Heart left ventricle (tissue), 16 donors: ENCODE measurements at regions not wholly inside any gene's neighbourhood (a gene's known extent, or its start where the extent isn't known, plus 50 kb on each side); places are given as distances from the start of the nearest gene placed in this dataset.
"Not testable (repeated sequence)": the region's sequence is repeated elsewhere in the genome, so short reads cannot be mapped to it uniquely, and the experiment has no call there.

Experiments
- ATAC-seq, 4 donors: fragments of 200-7000 bp; cut with Tn5 transposase; one replicate each; pipeline ENCODE4 v1.9.1; 2020 to 2022; ENCODE audit warnings: moderate library complexity in 4 of 4, mild to moderate bottlenecking in 3 of 4, moderate number of reproducible peaks in 1 of 4
- DNase-seq, 5 donors: peaks; one replicate each; pipeline ENCODE4 v3.0.0-alpha.2; 2020
- H3K27ac ChIP-seq, 12 donors: fragments of 200-600 bp; sonication (generic) in 4 of 12; one replicate each; pipeline versions ENCODE4 v1.5.0 to v1.8.0; 2016 to 2022; ENCODE audit warnings: mild to moderate bottlenecking in 2 of 12
- H3K27me3 ChIP-seq, 9 donors: fragments of 200-600 bp; sonication (generic) in 2 of 9; one replicate each; pipeline versions ENCODE4 v1.5.1 to v1.8.0; 2016 to 2022; ENCODE audit warnings: mild to moderate bottlenecking in 3 of 9
- H3K36me3 ChIP-seq, 9 donors: fragments of 200-600 bp; sonication (generic) in 2 of 9; one replicate each; pipeline versions ENCODE4 v1.5.0 to v1.8.0; 2018 to 2022; ENCODE audit warnings: mild to moderate bottlenecking in 2 of 9
- H3K4me1 ChIP-seq, 12 donors: fragments of 200-600 bp; sonication (generic) in 4 of 12; one replicate each; pipeline versions ENCODE4 v1.5.0 to v1.8.0; 2016 to 2022; ENCODE audit warnings: mild to moderate bottlenecking in 3 of 12
- H3K4me3 ChIP-seq, 12 donors: fragments of 200-600 bp; sonication (generic) in 4 of 12; one replicate each; pipeline versions ENCODE4 v1.5.0 to v1.8.0; 2017 to 2022; ENCODE audit warnings: mild to moderate bottlenecking in 9 of 12, moderate library complexity in 4 of 12
- H3K9me3 ChIP-seq, 12 donors: fragments of 200-600 bp; sonication (generic) in 4 of 12; one replicate each; pipeline versions ENCODE4 v1.5.0 to v1.8.0; 2016 to 2022; ENCODE audit warnings: mild to moderate bottlenecking in 1 of 12
- WGBS, 4 donors: extraction: QIAGEN DNeasy Blood & Tissue Kit in 2 of 4; methylation state at CpG; one replicate each; pipeline versions ENCODE4 v1.1.5 to v1.1.7; 2013 to 2018; 5-methylcytosine and 5-hydroxymethylcytosine counted together
- intact Hi-C, 10 donors: fragments of 100-400 bp; cut with DNase I; formaldehyde crosslinking; loops; one replicate each; pipeline versions ENCODE4 v1.11.1 to v1.14.2; 2022
- TF ChIP-seq, protein P1 (sequence below), 12 donors: fragments of 200-600 bp; sonication (generic) in 4 of 12; IDR thresholded peaks; one replicate each; pipeline versions ENCODE4 v1.5.0 to v1.8.0; 2018 to 2022; ENCODE audit warnings: antibody characterized with exemption in 12 of 12, mild to moderate bottlenecking in 5 of 12
- donor health status: ischemic (EF 13 %, LVEDD 7.1; RV severe dilation, severe dysfunction).
- donor health status: healthy with polysubstance abuse.
- donor health status: DM: no; HTN: yes; CAD: no.
- donor health status: DM: no; HTN: no; CAD: no.
- donor health status: ischemic (EF 25% LVEDD 6.9; RV normal size, moderate dysfunction).
- donor health status: ischemic (EF 25% LVEDD 5.7; RV mildly dilated, moderate dysfunction).
- donor health status: healthy.
- donor health status: DM: yes; HTN: yes; CAD: no.
- donor health status: ischemic (EF 35%, LVEDD 5.7; RV mildly dilated, moderate dysfunction).
- donor health status: nonischemic (EF 11% LVEDD 7.7; RV severe dilation, severe dysfunction).
- donor health status: DM: yes; HTN: yes; CAD: no.
- donor health status: PGD.
- donor health status: ischemic (EF 29% LVEDD 5.4; RV normal size, mild dysfunction).
- donor health status: nonischemic (EF 23%, LVEDD 6.1; RV moderate dilation, normal function).

DNA sequence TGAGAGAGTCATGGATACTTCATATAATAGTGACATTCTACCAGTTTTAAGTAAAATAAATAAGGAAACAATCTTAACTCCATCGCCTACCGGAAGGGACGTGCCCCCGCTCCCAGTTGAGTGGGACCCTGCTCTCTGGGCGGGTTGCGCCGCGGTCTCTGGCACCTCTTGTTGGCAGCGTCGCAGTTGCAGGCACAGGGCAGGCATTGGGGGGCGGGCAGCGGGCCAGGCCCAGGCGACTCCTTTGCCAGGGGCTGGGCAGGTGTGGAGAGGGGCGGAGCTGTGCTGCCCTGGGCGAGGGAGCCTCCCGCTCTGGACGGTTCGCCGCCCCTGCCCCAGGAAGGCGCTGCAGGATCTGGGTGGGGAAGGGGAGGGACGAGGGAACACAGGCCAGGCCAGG lies 1500.6 kb downstream of the FOXD4L5 start:
- H3K27ac ChIP-seq, H3K4me1 ChIP-seq, intact Hi-C loops, H3K27me3 ChIP-seq, H3K4me3 ChIP-seq, H3K36me3 ChIP-seq, ATAC-seq: not testable (repeated sequence)
- WGBS, 4 donors = 56 to 69% (median 63%) methylated on average over 18 to 21 of the region's 21 CpGs
- H3K9me3 ChIP-seq = peaks cover 0 to 11% (median 0%) of the 10 kb centered on the region in 12 donors
- DNase-seq = peak in 1 of 5 donors; percentile 58

DNA sequence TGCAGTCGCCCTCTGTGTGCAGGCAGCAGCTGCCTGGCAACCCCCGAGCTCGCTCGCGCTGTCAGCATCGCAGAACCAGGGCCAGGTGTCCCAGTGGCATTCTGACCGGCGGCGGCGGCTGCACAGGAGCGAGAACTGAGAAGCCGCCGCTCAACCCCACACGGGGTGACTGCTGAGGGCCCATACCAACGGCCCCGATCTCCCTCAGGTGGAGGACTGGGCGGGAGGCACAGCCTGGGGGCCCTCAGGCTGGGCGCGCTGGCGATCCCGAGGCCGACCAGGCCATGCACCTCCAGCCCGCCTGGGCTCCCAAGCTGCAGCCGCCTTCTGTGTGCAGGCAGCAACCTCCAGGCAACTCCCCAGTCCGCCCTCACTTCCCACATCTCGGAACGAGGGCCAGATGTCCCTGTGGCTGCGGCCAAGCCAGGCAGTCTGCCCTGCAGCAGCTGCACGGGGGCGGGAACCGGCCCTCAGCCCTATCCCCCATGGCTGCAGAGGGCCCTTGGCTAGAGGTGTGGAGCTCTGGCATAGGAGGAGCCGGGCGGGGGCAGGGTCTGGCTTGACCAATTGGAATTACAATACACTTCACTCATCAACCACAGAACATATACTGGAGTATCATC lies 1503.1 kb downstream of the FOXD4L5 start:
- peak in 1 of 4 donors; percentile 22 for ATAC-seq
- H3K9me3 ChIP-seq, H3K27ac ChIP-seq, DNase-seq, H3K36me3 ChIP-seq, H3K27me3 ChIP-seq, H3K4me1 ChIP-seq, intact Hi-C loops: not testable (repeated sequence)
- peak overlapping the region in 1 of 12 donors; percentile 37 for H3K4me3 ChIP-seq
- WGBS, 4 donors = 0 to 47% (median 42%) methylated on average over 1 to 30 of the region's 33 CpGs; no CpG with 5 or more reads in 1 of the 4 donors

DNA sequence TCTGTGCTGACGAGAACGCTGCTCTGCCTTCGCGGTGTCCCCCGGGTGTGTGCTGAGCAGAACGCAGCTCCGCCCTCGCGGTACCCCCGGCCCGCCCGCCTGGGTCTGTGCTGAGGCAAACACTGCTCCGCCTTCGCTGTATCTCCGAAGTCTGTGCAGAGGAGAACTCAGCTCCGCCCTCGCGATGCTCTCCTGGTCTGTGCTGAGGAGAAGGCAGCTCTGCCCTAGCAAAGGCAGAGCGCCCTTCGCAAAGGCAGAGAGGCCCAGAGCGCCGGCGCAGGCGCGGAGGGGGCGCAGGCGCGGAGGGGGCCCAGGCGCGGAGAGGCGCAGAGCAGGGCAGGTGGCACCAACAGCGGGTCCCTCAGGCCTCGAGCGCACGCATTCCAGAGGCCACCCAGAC lies 1503.6 kb downstream of the FOXD4L5 start:
- H3K27ac ChIP-seq, H3K27me3 ChIP-seq, intact Hi-C loops, H3K9me3 ChIP-seq, H3K4me1 ChIP-seq, H3K36me3 ChIP-seq: not testable (repeated sequence)
- DNase-seq (peak in 1 of 5 donors; percentile 32), ATAC-seq (peak in 2 of 4 donors; percentile 74 to 85)
- H3K4me3 ChIP-seq = peak overlapping the region in 1 of 12 donors; percentile 37
- WGBS, 4 donors = 39 to 49% (median 43%) methylated on average over 18 to 35 of the region's 35 CpGs

DNA sequence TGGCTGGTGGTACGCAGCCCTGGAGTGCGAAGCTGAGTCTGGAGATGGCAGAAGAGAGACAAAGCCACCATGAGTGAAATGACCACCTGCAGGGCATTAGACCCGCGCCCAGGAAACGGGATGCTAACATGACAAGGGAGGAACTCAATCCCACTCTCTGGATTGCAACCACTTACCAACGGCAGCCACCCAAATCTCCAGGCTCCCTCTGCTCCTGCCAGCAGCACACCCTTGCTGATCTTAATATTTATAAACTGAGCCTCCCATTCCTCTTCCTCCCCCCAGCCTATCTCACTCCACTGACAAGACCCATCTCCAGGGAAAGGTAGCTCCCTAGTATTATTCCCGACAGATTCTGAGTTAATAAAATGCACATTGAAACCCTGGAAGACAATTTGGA lies 1508.8 kb downstream of the FOXD4L5 start:
- H3K4me3 ChIP-seq, DNase-seq, H3K4me1 ChIP-seq, H3K27ac ChIP-seq, H3K36me3 ChIP-seq, H3K27me3 ChIP-seq, H3K9me3 ChIP-seq, intact Hi-C loops: not testable (repeated sequence)
- WGBS, 4 donors = 72 to 83% (median 76%) methylated on average over 3 to 5 of the region's 7 CpGs
- ATAC-seq = peak in 2 of 4 donors; percentile 22 to 49

DNA sequence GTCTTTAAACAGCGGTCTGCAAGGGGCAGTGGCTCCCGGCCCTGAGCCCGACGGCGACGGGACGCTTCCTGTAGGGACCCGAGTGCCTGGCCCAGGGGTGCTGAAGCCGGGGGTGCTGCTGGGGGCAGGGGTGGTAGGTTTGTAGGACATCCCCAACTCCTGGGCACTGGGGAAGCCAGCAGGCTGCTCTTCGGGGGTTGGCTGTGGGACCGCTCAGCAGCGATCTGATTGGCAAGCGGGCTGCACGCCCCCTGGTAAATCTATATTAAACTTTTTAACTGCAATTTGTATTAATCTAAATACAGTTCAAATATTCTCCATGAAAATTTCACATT lies 1510.0 kb downstream of the FOXD4L5 start:
- not testable (repeated sequence) for H3K4me1 ChIP-seq, DNase-seq, ATAC-seq

DNA sequence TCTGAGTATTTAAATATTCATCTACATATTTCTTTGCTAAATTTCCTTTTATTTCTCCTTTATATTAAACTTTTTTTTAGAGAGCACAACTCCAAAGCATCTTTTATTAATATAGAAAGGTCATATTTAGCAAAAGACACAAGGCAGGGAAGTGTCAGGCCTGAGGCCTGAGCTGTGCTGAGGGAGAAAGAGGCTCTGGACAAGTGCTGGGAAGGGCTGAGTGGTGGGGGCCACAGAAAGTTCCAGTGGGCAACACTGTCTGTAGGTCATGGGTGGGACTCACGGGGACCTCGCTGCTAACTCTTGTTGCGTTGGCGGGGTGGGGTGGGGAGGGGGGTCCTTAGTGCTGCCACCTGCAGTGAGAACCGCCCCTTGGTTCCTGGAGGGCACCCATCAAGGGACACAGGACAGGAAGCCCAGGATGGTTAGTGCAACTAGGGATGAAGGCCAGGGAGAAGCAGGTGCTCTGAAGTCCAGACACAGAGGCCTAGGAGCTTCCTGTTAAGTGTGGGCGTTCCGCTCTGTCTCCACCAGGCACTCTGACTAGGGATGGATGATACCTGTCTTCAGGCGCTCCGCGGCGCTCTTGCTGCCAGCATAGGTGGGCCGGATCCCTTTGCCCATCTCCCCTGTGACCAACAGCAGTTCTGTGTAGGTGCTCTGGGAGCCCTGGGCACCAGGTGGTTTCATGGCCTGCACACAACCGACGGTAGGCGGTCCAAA lies 1510.5 kb downstream of the FOXD4L5 start:
- H3K27me3 ChIP-seq, ATAC-seq, H3K4me3 ChIP-seq, H3K4me1 ChIP-seq, H3K9me3 ChIP-seq, H3K36me3 ChIP-seq, intact Hi-C loops, H3K27ac ChIP-seq, DNase-seq: not testable (repeated sequence)
- 86 to 96% (median 92%) methylated on average over 9 to 14 of the region's 15 CpGs; no CpG with 5 or more reads in 1 of the 4 donors for WGBS, 4 donors

More for the DNA sequence above, 1510.0 kb downstream of the FOXD4L5 start:
- H3K36me3 ChIP-seq, intact Hi-C loops, H3K27me3 ChIP-seq, H3K9me3 ChIP-seq, H3K27ac ChIP-seq, H3K4me3 ChIP-seq: not testable (repeated sequence)
- WGBS, 4 donors = 75 to 80% (median 80%) methylated on average over 5 to 14 of the region's 14 CpGs

DNA sequence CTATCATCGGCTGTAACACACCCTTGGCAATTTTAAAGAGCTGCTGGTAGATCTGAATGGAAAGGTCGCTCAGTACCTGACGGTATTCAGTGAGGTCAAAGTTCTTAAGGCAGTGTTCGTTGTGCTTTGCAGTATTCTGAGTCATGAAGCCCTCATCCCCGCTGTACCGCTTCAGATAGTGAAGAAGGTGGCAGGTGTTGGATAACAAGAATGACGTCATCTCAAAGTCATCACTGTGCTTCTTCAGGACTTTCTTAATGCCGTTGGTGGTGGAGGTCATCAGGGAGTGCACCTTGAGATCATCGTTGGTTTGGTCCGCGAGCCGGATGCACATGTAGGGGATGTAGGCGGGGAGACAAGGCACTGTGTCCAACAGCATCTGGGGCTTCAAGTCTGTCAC lies 1522.8 kb downstream of the FOXD4L5 start:
- H3K27me3 ChIP-seq, H3K36me3 ChIP-seq, H3K27ac ChIP-seq, ATAC-seq, intact Hi-C loops, H3K4me1 ChIP-seq, H3K9me3 ChIP-seq, DNase-seq, H3K4me3 ChIP-seq: not testable (repeated sequence)
- WGBS, 4 donors = 64 to 76% (median 71%) methylated on average over 13 of the region's 13 CpGs

DNA sequence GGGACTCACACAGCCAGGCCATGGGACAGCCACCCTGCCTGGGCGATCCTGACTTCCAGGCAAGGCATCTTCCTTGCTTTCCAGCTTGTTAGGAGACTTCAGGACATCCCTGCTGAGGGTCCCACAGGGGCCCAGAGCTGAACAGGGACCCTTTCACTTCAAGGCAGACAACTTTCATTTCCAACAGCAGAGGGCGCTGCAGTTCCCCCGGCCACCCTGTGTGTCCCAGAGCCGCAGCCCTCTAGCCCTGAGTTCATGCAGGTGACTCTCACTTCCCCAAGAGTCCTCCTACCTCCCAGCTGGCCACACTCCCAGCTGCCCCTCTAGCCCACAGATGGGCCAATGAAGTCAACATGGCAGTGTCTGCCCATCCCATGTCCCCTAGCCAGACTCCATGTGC lies 1556.0 kb downstream of the FOXD4L5 start:
- H3K4me1 ChIP-seq, H3K27ac ChIP-seq, DNase-seq, ATAC-seq, H3K27me3 ChIP-seq, H3K4me3 ChIP-seq, intact Hi-C loops, H3K9me3 ChIP-seq, H3K36me3 ChIP-seq: not testable (repeated sequence)
- TF ChIP-seq, protein P1, sequence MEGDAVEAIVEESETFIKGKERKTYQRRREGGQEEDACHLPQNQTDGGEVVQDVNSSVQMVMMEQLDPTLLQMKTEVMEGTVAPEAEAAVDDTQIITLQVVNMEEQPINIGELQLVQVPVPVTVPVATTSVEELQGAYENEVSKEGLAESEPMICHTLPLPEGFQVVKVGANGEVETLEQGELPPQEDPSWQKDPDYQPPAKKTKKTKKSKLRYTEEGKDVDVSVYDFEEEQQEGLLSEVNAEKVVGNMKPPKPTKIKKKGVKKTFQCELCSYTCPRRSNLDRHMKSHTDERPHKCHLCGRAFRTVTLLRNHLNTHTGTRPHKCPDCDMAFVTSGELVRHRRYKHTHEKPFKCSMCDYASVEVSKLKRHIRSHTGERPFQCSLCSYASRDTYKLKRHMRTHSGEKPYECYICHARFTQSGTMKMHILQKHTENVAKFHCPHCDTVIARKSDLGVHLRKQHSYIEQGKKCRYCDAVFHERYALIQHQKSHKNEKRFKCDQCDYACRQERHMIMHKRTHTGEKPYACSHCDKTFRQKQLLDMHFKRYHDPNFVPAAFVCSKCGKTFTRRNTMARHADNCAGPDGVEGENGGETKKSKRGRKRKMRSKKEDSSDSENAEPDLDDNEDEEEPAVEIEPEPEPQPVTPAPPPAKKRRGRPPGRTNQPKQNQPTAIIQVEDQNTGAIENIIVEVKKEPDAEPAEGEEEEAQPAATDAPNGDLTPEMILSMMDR (IDR thresholded peaks at IDR 0.05) = peak in 2 of 12 donors; percentile 8 to 11
- 38 to 63% (median 54%) methylated on average over 4 of the region's 4 CpGs for whole genome bisulfite sequencing, 4 donors
